H4 (cell line): ENCODE measurements at regions not wholly inside any gene's neighbourhood (a gene's known extent, or its start where the extent isn't known, plus 50 kb on each side); places are given as distances from the start of the nearest gene placed in this dataset.

Source experiments
- DNase-seq: peaks from one replicate; pipeline ENCODE4 v3.0.0-alpha.2; 2015; ENCODE audit warnings: low spot score

GRCh38 chr11:123303924-123304323 lies 108.9 kb upstream of the CLMP start:
- no peak for DNase-seq

- no peak for DNase-seq
Observed at GRCh38 chr11:123302751-123303195, 107.7 kb upstream of the CLMP start.

GRCh38 chr11:123301696-123302400 lies 106.8 kb upstream of the CLMP start:
- DNase-seq: no peak

- DNase-seq: no peak
Observed at GRCh38 chr11:123301013-123301591, 106.1 kb upstream of the CLMP start.

- no peak for DNase-seq
Observed at GRCh38 chr11:123299721-123300120, 104.7 kb upstream of the CLMP start.

- DNase-seq: no peak
Observed at GRCh38 chr11:123298488-123299447, 103.7 kb upstream of the CLMP start.

- no peak for DNase-seq
Observed at GRCh38 chr11:123292647-123293046, 97.6 kb upstream of the CLMP start.

- DNase-seq: no peak
Observed at GRCh38 chr11:123291201-123291869, 96.3 kb upstream of the CLMP start.

- DNase-seq: no peak
Observed at GRCh38 chr11:123286761-123287160, 91.7 kb upstream of the CLMP start.

- no peak for DNase-seq
Observed at GRCh38 chr11:123286255-123286654, 91.2 kb upstream of the CLMP start.

GRCh38 chr11:123284454-123284853 lies 89.4 kb upstream of the CLMP start:
- DNase-seq: no peak

- DNase-seq: no peak
Observed at GRCh38 chr11:123282597-123282996, 87.5 kb upstream of the CLMP start.

- no peak for DNase-seq
Observed at GRCh38 chr11:123273616-123274015, 78.6 kb upstream of the CLMP start.

GRCh38 chr11:123272565-123272964 lies 77.5 kb upstream of the CLMP start:
- DNase-seq: no peak

GRCh38 chr11:123268156-123268555 lies 73.1 kb upstream of the CLMP start:
- no peak for DNase-seq

GRCh38 chr11:123265951-123266350 lies 70.9 kb upstream of the CLMP start:
- no peak for DNase-seq

- no peak for DNase-seq
Observed at GRCh38 chr11:123264431-123264780, 69.4 kb upstream of the CLMP start.

GRCh38 chr11:123261345-123262106 lies 66.5 kb upstream of the CLMP start:
- DNase-seq: peak; percentile 60

- no peak for DNase-seq
Observed at GRCh38 chr11:123260511-123261211, 65.6 kb upstream of the CLMP start.

- DNase-seq: no peak
Observed at GRCh38 chr11:123258877-123259276, 63.8 kb upstream of the CLMP start.

GRCh38 chr11:123257370-123257769 lies 62.3 kb upstream of the CLMP start:
- DNase-seq: no peak
